Skeletal muscle cell (primary cell): ENCODE measurements at regions not wholly inside any gene's neighbourhood (a gene's known extent, or its start where the extent isn't known, plus 50 kb on each side); places are given as distances from the start of the nearest gene placed in this dataset.
"Not testable (repeated sequence)": the region's sequence is repeated elsewhere in the genome, so short reads cannot be mapped to it uniquely, and the experiment has no call there.

Source experiments
- DNase-seq: peaks from one replicate; pipeline ENCODE4 v3.0.0-alpha.2; 2010; ENCODE audit warnings: low read depth
- H3K4me3 ChIP-seq: 2 replicates; pipeline ENCODE4 v1.5.1; 2011; ENCODE audit warnings: low read depth, mild to moderate bottlenecking, control low read depth, low read length, moderate library complexity

DNA sequence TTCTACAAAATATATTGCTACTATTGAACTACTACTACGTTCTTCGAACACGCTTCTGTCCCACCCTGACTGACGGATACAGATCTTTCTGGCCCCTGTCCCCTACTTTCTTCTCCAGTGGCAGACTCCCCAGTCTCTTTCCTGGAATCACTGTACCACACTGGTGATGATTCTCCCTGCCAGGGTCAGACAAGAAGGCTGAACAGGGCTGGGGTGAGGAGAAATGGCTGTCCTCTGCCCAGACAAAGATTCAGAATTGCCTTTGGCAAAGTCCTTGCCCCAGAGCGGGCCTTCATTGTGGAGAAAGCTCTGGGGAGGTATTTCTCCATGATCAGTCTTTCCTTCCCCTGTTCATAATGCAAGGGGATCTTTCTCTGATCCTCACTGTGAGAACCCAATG is 1417.1 kb downstream of the BRD1 start:
- no peak overlapping the region for H3K4me3 ChIP-seq
- no peak for DNase-seq

DNA sequence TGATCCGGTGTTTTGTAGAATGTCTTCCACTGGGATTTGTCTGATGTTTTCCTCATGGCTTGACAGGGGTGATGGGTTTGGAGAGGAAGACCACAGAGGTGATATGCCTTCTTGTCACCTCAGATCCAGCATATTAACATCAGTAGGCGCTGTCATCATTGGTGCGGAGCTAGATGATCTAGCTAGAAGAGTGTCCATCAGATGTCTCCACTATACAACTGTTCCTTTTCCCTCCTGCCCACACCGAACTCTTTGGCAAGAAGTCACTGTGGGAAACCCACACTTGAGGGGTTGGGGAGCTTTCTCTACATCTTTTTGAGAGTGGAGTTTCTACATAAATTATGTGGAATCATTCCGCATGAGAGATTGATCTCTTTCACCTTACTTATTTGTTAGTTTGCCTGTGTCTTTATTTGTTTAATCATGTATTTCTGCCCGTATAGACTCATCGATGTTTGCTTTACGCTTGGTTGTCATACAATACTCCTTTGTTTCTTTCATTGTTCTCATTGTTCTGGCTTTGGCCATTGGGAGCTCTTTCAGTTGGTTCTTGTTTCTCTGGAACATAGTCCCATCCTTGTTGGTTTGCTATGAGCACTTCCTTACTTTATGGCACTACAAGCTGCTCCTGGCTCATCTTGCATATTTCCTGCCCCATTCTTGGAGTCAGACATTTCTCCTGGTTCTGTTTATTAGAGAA is 1420.3 kb downstream of the BRD1 start:
- DNase-seq = no peak
- no peak overlapping the region for H3K4me3 ChIP-seq

DNA sequence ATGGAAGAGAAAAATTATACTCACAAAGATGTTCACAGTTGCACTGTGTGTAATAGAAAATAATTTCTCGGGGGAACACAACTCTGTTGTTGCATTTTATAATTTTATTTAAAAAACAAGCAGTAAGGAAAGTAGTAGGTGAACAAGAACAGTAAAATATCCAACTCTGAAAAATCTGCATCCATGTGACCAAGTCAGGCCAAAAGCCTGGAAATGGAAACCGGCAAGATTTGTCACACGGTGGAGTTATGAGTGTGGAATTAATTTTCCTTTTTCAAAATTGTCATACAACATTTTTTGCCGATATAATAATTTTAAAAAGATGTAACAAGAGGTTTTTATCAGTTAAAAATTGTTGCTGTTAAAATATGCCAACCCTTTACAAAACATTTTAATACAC is 1421.5 kb downstream of the BRD1 start:
- H3K4me3 ChIP-seq = no peak overlapping the region

DNA sequence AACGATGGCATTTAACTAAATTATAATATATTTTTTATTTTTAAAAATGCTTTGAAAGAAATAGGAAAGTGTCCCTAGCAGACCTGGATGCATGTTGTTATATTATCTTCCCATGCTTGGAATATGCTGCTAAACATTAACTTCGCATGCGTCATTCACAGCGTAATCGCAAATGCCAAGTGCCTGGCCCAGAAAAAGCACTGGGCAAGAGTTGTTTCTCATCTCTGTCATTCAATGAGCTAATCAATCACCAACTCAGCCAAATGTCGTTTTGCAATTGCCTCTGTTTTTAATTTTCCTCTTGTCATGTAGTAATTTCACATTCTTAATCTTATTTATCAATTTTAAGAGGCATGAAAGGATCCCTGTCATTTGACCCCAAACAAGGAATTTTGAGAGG is 1421.9 kb downstream of the BRD1 start:
- H3K4me3 ChIP-seq = no peak overlapping the region
- no peak for DNase-seq

More for the DNA sequence above, 1421.5 kb downstream of the BRD1 start:
- DNase-seq = no peak

DNA sequence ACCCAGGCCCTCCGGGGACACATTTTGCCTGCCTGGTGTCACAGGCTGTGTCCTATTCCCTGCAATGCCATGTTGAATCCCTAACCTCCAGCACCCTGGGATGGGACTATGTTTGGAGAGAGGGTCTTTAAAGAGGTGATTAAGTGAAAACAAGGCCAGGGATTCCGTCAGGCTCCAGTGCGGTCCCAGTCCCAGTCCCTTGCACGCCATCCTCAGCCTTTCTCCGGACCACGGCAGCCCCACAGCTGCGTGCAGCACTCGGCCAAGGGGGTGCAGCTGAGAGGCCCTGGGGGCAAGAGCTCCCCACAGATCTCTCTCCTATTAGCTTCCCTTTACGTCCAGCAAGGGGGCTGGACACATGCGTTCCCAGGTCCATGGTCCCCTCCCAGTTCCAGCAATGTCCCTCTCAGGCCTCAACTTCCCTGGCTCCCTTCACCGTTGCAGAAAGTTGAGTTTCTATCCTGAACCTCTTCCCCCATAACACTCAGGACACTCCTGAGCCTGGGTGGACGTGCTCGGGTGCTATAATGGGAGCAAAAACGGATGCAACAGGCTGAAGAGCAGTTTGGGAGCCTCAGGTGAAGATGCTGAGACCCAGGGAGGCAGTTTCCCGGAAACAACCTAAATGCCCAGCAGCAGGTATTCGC is 1422.7 kb downstream of the BRD1 start:
- DNase-seq = no peak
- H3K4me3 ChIP-seq = no peak overlapping the region

DNA sequence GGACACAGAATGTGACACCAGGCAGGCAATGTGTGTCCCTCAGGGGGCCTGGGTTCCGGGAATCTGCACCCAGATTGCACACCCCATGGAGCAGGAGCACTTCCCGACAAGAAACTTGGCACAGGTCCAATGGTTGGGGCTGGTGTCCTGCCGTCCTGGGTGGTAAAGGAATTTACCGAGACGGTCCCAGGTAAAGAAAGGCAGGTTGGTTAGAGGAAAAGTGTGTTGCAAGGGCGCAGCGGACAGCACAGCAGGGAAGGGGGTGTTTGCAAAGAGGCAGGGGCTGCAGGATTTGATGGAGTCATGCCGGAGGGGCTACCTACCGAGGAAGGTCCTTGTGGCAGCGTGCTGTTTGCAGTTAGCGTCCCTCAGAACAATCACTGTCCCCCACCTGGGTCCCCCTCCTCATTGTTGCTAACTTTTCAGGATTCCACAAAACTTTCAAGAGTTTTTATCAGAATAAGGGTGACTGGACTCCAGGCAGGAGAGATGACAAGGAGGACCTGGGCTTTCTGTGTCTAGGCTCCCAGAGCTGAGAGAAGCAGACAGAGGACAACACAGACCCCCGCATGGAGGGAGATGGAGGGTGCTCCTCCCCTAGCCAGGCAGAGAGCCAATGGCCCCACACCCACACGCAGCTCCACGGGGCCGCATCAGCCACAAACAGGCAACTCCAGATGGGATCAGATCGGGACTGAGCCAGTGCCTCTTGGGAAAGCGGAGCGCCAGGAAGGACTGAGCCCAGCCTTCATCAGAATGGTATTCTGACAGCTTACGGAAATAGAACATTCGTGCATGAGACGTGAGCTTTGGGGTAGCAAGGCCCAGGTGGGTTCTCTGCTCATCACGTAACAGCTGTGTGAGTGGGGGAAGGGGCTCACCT is 1423.9 kb downstream of the BRD1 start:
- no peak overlapping the region for H3K4me3 ChIP-seq
- DNase-seq = no peak

DNA sequence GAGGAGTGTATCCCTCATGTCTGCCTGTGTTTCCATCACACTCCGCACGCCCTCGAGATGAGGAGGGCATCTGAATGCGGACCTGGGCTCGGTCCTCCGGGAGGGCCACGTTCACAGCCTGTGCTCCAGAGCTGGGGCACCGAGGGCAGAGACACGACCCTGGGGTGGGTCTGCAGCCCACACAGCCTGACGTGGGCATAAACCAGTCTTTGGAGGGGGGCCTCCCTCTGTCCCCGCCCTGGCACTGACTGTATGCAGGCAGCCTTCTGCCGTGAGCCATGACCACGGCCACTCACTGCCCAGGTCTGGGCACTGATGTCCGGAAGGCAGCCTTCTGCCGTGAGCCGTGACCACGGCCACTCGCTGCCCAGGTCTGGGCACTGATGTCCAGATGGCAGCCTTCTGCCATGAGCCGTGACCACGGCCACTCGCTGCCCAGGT is 1425.1 kb downstream of the BRD1 start:
- no peak for DNase-seq
- no peak overlapping the region for H3K4me3 ChIP-seq

DNA sequence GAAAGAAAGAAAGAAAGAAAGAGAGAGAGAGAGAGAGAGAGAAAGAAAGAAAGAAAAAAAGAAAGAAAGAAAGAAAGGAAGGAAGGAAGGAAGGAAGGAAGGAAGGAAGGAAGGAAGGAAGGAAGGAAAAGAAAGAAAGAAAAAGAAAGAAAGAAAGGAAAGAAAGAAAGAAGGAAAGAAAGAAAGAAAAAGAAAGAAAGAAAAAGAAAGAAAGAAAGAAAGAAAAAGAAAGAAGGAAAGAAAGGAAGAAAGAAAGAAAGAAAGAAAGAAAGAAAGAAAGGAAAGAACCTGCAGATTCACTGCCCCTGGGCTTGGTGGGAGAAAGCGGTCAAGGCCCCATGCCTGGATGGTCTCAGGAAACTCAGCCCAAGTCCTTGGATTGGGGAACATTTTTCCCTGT is 1426.2 kb downstream of the BRD1 start:
- not testable (repeated sequence) for H3K4me3 ChIP-seq, DNase-seq

DNA sequence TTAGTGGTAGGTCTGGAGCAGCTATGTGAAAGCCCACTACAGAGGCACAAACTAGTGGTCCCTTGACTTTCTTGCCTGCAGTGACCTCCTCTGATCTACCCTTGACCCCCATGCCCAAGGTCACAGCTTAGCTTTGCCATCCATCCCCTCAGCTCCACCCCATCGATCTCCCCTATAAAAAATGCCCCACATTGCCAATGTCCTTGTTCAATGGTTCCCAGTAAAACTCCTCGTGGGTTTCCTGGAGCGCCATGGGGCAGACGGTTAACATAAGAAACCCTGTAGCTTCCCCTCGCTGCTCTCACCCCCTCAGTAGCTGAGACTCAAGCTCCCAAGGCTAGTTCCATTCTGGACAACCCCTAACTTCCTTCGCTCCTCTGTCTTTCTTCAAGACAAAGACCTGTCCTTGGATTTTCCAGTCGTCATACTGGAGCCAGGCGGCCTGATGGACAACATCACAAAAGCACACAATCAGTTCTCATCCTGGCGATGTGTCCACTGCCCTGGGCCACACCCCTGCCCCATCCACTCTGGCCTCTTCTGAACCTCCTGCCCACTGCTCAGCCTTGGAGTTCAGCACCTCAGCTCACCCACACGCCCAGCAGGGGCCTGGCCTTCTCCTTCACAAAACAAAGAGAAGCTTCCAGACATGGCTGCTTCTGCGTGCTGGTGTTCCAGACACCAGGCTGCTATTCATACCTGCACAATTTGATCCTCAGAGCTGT is 1429.3 kb downstream of the BRD1 start:
- no peak overlapping the region for H3K4me3 ChIP-seq
- no peak for DNase-seq

DNA sequence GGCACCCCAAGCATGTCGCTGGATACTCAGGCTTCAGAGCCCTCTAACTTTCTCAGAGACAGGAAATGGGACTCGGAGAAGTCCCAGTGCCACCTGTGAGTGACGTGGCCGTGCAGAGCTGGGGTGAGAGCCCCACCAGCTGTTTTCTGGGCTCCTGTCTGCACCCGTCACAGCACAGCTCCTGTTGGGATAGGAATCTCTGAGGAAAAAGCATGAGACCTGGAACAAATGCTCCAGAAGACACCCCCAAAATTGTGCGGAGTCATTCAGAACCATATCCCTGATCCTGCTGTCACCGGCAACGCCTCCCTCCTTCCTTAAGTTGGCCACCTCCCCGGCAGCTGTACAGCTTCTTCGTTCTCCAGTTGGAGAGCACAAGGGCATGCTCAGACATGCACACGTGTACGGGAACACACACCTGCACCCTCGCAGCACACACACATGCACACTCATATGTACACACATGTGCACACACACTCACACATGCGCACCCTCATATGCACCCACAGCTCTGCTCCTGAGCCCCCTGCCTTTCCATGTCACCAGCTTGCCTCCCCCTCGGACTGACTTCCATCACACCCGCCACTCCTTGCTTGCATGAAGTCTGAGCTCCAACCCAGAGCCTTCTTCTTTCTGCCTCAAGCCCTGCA is 1430.0 kb downstream of the BRD1 start:
- DNase-seq = no peak
- H3K4me3 ChIP-seq = no peak overlapping the region

DNA sequence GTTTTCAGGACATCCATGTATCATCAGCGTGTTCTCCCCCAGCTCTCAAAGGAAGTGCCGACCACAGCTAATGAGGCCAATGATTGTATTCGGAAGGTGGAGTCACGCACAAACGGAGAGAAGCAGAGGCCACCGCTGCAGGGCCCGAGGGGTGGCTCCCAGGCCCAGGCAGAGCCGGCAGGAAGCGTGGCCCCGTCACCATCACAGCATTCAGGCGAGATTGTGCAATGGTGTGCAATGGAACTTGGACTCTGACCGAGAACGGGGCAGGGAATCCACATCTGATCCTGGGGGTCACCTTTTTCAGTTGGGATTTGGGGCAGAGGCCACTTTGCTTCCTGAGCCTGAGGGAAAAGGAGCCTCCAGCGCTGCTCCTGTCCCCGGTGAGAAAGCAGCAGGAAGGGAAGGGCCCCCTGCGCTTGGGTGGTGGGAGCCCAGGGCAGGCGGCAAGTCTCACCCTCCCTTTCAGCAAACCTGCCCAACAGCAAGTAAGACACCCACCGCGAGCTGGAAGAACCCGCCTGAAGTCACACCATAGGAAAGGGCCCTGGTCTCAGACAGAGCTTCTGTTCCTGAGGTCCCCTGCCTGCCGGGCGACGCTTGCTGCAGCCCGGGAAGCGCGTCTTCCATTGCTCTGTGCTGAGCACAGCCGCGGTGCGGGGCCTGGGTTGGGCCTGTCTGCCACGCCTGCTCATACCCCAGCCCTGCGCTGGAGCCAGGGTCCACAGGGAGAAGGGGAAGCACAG is 1430.7 kb downstream of the BRD1 start:
- no peak overlapping the region for H3K4me3 ChIP-seq
- DNase-seq = no peak

DNA sequence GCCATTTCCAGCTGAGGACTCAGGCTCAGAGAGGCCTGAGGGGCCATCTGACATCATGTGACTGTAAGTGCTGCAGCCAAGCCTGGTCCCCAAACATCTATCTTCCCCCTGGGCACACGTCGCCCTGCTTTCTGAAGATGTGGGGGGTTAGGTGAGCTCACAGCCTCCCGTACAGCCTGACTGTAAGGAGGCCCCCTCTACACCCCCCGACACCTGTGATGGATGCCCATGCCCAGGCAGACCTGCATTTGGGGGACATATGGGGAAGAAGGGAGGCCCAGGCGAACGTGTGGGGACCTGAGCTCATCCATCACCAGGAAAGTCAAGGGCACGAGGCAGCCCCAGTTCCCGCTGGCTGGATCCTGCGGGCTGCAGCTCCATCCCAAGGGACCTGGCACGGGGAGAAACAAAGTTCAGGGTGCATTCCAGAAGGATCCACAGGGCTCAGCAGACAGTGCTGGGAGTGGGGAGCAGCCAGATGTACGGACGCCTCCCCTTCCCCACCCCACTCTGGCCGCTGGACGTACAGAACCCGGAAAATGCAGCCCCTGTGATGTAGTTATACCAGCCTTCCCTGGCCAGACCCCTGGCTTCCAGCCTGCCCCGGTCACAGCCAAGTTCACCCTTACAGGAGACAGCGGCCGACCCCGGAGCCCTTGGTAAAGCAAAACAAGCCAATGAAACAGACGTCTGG is 1431.4 kb downstream of the BRD1 start:
- H3K4me3 ChIP-seq = no peak overlapping the region
- DNase-seq = no peak

DNA sequence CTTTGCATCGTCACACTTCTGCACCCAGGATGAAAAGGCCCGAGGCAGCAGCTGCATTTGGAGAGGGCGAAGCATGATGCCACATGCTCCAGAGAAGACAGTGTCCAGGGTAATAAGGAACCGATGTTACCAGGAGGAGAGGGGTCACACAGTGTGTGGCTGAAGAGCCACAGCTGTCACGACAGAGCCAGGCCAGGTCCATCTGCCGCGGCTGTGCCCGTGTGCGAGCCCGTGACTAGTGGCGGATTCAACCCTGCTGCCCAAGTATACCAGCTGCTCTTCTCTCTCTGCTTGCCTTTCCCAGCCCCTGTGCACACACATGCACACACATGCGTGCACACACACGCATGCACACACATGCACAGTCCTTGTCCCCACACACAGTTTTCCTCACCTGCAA is 1432.5 kb downstream of the BRD1 start:
- no peak for DNase-seq
- no peak overlapping the region for H3K4me3 ChIP-seq

DNA sequence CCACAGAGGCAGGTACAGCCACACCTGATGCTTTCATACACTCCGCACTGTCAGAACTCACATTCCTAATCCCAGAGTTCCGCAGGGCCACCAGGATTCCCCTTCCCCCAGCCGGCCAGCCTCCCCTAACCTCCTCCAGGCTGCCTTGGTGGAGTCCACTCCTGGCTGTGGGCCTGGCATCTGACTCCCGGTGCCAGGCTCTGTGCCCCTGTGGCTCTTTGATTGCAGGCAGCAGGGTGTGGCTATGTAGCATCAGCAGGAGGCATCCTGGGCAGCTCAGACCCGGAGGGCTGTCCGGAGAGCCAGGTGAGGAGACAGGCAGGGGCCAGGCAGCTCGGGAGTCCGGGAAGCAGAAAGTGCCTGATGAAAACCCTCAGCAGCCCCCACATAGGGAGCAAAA is 1432.9 kb downstream of the BRD1 start:
- H3K4me3 ChIP-seq = no peak overlapping the region
- DNase-seq = no peak

DNA sequence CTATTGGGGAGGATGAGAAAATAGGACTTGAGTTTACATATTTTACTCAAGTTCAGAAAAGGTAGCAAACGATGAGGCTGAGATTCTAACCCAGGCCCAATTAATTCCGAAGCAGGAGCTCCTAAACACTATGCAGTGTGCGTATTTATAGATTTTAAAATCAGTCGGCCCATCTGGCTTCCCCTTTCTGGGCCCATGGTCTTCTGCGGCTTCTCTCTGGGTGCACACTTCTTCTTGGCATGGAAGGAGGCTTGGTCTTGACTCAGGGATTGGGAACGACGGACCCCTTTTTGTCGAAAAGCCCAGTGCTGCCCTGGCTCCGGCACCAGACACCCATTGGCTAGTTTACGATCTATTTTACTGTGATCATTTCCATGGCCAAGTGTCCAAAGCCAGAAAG is 1433.8 kb downstream of the BRD1 start:
- DNase-seq = no peak
- H3K4me3 ChIP-seq = no peak overlapping the region

DNA sequence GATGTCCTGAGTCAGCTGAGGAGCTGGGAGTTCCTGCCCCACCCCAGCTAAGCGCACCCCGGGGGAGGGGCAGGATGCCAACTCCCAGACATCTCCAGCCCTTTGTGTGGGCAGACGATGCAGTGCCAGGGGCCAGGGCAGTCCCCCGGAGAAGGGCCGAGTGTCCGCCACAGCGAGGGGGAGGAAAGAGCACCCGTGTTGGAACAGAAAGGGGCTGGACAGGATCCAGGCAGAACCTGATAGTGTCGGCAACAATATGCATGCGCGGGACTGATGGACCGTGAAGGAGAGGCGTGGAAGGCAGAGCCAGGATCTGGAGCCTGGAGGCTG is 1434.7 kb downstream of the BRD1 start:
- no peak for DNase-seq
- H3K4me3 ChIP-seq = no peak overlapping the region

DNA sequence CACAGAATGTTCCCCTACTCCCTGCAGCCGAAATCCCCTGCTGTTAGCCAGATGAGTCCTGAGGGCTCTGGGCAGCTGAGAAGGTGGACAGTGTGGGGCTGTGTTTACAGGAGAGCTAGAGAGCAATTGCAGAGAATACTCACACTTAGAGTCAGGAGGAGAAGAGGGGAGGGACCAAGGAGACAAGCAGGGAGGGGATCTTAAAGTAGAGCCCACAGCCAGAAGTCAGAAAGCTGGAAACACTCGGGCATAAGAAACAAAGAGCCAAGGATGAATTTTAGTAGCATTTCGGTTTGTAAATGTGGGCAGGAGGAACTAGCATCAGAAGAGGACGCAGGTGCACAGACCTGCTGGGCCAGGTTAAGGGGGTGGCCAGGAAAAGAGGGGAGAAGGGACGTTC is 1435.9 kb downstream of the BRD1 start:
- DNase-seq = no peak
- no peak overlapping the region for H3K4me3 ChIP-seq

DNA sequence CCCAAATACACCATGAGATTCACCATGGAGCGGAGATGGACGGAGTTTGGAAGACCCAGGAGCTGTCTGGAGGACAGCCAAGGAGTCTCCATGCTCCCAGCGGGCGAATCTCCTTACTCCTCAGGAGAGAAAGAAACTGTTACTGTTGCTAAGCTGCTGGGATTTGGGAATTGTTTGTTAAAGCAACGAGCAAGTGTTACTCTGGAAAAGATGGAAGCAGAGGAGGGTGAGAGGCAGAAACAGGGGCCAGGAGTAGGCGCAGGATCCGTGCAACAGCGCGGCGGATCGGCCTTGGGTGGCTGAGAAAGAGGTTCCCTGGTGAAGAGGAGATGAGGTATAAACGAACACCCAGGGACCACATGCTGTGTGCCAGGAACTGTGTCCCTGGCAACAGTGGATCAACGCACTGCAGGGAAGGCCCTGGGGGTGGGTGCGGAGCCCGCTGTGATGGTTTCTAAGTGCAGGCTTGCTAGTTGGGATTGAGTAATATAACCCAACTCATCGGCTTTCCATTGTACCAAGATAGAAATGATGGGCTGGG is 1436.4 kb downstream of the BRD1 start:
- no peak for DNase-seq
- H3K4me3 ChIP-seq = no peak overlapping the region
